ENCODE measurements at regions not wholly inside any gene's neighbourhood (a gene's known extent, or its start where the extent isn't known, plus 50 kb on each side); places are given as distances from the start of the nearest gene placed in this dataset.

DNA sequence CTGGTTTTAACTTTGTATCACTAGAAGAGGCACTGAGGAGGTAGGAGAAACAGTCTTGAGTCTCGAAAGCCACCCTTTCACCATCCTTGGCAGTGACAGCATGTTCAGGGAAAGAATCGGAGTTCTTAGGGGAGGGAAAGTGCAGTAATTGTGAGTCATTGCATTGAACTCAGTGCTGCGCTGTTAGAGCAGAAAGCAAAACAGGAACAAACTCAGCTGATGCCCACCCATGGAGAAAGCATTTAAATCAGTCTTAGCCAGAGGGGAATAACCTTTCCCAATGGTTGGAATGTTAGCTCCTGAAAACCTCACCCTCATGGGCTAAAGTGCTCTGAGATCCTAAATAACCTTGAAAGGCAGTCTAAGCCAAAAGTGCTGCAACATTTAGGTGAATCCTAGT lies 845.6 kb upstream of the CNTNAP5 start:
- no peak for TF ChIP-seq SETDB1 (IDR thresholded peaks at IDR 0.05; ENCODE audit: low read length)
- TF ChIP-seq U2AF2 (optimal IDR thresholded peaks at IDR 0.05; ENCODE audit: low read depth, low read length) = no peak
- TF ChIP-seq STAG1 (CRISPR knock-in tag; IDR thresholded peaks at IDR 0.05; ENCODE audit: borderline replicate concordance) = no peak
- TF ChIP-seq POLR2A (conservative IDR thresholded peaks at IDR 0.05) = no peak
- no peak for TF ChIP-seq CBX3 (IDR thresholded peaks at IDR 0.05; ENCODE audit: borderline replicate concordance in 1 of 2, low read length in 2 of 2)
- TF ChIP-seq MYC (IDR thresholded peaks at IDR 0.05; ENCODE audit: low read depth, low read length) = no peak
- TF ChIP-seq MYC (CRISPR knock-in tag; IDR thresholded peaks at IDR 0.05; ENCODE audit: borderline replicate concordance, low read depth) = no peak
- TF ChIP-seq RAD21 (CRISPR knock-in tag; conservative IDR thresholded peaks at IDR 0.05 in 1 of 2, IDR thresholded peaks at IDR 0.05 in 1 of 2) = no peak
- TF ChIP-seq, protein P1, sequence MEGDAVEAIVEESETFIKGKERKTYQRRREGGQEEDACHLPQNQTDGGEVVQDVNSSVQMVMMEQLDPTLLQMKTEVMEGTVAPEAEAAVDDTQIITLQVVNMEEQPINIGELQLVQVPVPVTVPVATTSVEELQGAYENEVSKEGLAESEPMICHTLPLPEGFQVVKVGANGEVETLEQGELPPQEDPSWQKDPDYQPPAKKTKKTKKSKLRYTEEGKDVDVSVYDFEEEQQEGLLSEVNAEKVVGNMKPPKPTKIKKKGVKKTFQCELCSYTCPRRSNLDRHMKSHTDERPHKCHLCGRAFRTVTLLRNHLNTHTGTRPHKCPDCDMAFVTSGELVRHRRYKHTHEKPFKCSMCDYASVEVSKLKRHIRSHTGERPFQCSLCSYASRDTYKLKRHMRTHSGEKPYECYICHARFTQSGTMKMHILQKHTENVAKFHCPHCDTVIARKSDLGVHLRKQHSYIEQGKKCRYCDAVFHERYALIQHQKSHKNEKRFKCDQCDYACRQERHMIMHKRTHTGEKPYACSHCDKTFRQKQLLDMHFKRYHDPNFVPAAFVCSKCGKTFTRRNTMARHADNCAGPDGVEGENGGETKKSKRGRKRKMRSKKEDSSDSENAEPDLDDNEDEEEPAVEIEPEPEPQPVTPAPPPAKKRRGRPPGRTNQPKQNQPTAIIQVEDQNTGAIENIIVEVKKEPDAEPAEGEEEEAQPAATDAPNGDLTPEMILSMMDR (IDR thresholded peaks at IDR 0.05 in 2 of 3, conservative IDR thresholded peaks at IDR 0.05 in 1 of 3; ENCODE audit: insufficient read depth in 2 of 3, low read depth in 1 of 3, low read length in 3 of 3) = no peak
- TF ChIP-seq ATF7 (IDR thresholded peaks at IDR 0.05) = no peak
- TF ChIP-seq MBD2 (IDR thresholded peaks at IDR 0.05; ENCODE audit: borderline replicate concordance, low read depth) = no peak
